ENCODE measurements at regions not wholly inside any gene's neighbourhood (a gene's known extent, or its start where the extent isn't known, plus 50 kb on each side); places are given as distances from the start of the nearest gene placed in this dataset.

- intact Hi-C loops (cut with DNase I): no loop called here
- ATAC-seq: no peak
Measured at GRCh38 chr4:82046796-82047195, 327.0 kb downstream of the HNRNPD start.

GRCh38 chr4:82045267-82045666 lies 328.5 kb downstream of the HNRNPD start:
- ATAC-seq: no peak
- intact Hi-C loops (cut with DNase I): no loop called here
- DNase-seq: no peak

More at GRCh38 chr4:82046796-82047195, 327.0 kb downstream of the HNRNPD start:
- DNase-seq: no peak

- ATAC-seq (peak; percentile 94 to 97), DNase-seq (peak; percentile 76)
- intact Hi-C loops (cut with DNase I): no loop called here
Measured at GRCh38 chr4:82044141-82044993, 329.4 kb downstream of the HNRNPD start.

- DNase-seq: peak; percentile 17
- intact Hi-C loops (cut with DNase I): no loop called here
- no peak for ATAC-seq
Measured at GRCh38 chr4:82043809-82044137, 330.0 kb downstream of the HNRNPD start.

- peak in 1 of 2 donors; percentile 31 for ATAC-seq
- DNase-seq: no peak
- intact Hi-C loops (cut with DNase I): no loop called here
Measured at GRCh38 chr4:82043081-82043808, 330.5 kb downstream of the HNRNPD start.

- DNase-seq (no peak), ATAC-seq (no peak)
- intact Hi-C loops (cut with DNase I): no loop called here
Measured at GRCh38 chr4:82042042-82042441, 331.7 kb downstream of the HNRNPD start.

- intact Hi-C loops (cut with DNase I): no loop called here
- DNase-seq: no peak
- no peak for ATAC-seq
Measured at GRCh38 chr4:82038936-82039335, 334.9 kb downstream of the HNRNPD start.

- ATAC-seq (no peak), DNase-seq (no peak)
- intact Hi-C loops (cut with DNase I): no loop called here
Measured at GRCh38 chr4:82036181-82036580, 337.6 kb downstream of the HNRNPD start.

- intact Hi-C loops (cut with DNase I): no loop called here
- ATAC-seq (no peak), DNase-seq (no peak)
Measured at GRCh38 chr4:82034878-82035277, 338.9 kb downstream of the HNRNPD start.

- ATAC-seq (no peak), DNase-seq (no peak)
- intact Hi-C loops (cut with DNase I): no loop called here
Measured at GRCh38 chr4:82033862-82034261, 339.9 kb downstream of the HNRNPD start.

- ATAC-seq (no peak), DNase-seq (no peak)
- intact Hi-C loops (cut with DNase I): no loop called here
Measured at GRCh38 chr4:82031376-82031927, 342.3 kb downstream of the HNRNPD start.

- no peak for DNase-seq
- ATAC-seq: no peak
- intact Hi-C loops (cut with DNase I): no loop called here
Measured at GRCh38 chr4:82017680-82018079, 356.1 kb downstream of the HNRNPD start.

GRCh38 chr4:82005158-82005557 lies 368.6 kb downstream of the HNRNPD start:
- ATAC-seq (no peak), DNase-seq (no peak)
- intact Hi-C loops (cut with DNase I): no loop called here

- intact Hi-C loops (cut with DNase I): no loop called here
- no peak for DNase-seq
- no peak for ATAC-seq
Measured at GRCh38 chr4:81997313-81997712, 376.5 kb downstream of the HNRNPD start.

GRCh38 chr4:81990898-81991297 lies 382.9 kb downstream of the HNRNPD start:
- intact Hi-C loops (cut with DNase I): no loop called here
- no peak for DNase-seq
- ATAC-seq: no peak

GRCh38 chr4:81990211-81990610 lies 383.6 kb downstream of the HNRNPD start:
- no peak for ATAC-seq
- intact Hi-C loops (cut with DNase I): no loop called here
- DNase-seq: no peak

GRCh38 chr4:81989202-81989601 lies 384.6 kb downstream of the HNRNPD start:
- intact Hi-C loops (cut with DNase I): no loop called here
- DNase-seq (no peak), ATAC-seq (no peak)

GRCh38 chr4:81988178-81988577 lies 385.6 kb downstream of the HNRNPD start:
- DNase-seq (no peak), ATAC-seq (no peak)
- intact Hi-C loops (cut with DNase I): no loop called here

GRCh38 chr4:81984746-81985145 lies 389.0 kb downstream of the HNRNPD start:
- intact Hi-C loops (cut with DNase I): no loop called here
- DNase-seq (no peak), ATAC-seq (no peak)

- ATAC-seq (no peak), DNase-seq (no peak)
- intact Hi-C loops (cut with DNase I): no loop called here
Measured at GRCh38 chr4:81982846-81983540, 390.8 kb downstream of the HNRNPD start.
